MCF 10A (cell line): ENCODE measurements at regions not wholly inside any gene's neighbourhood (a gene's known extent, or its start where the extent isn't known, plus 50 kb on each side); places are given as distances from the start of the nearest gene placed in this dataset.

Experiments used
- BruUV-seq: library from RNA; stranded (reverse); fragments of 400-500 nt; replicated peaks from 2 replicates; lab custom pipeline; 2021; lab: Mats Ljungman, UMichigan
- CTCF ChIA-PET: fragments of 300-600 bp; sonication (Branson Sonifier 250); formaldehyde crosslinking; extraction: SDS; loops from one replicate; lab custom pipeline; 2021; ENCODE audit warnings: antibody characterized with exemption, inconsistent platforms; lab: Yijun Ruan, JAX
- POLR2A ChIA-PET: fragments of 300-600, 350-650 bp; sonication (Branson Sonifier 250); formaldehyde crosslinking; extraction: SDS; loops from one replicate; lab custom pipeline; 2020; ENCODE audit warnings: antibody characterized with exemption, inconsistent platforms; lab: Yijun Ruan, JAX
- DNase-seq: peaks from one replicate; pipeline ENCODE4 v3.0.0-alpha.2; 2018; ENCODE audit not compliant: unreplicated experiment
- H3K27ac Mint-ChIP-seq: one replicate; pipeline ENCODE4 v1.8.0; 2022; ENCODE audit warnings: mild to moderate bottlenecking, low read depth, mixed read lengths; ENCODE audit not compliant: unreplicated experiment
- H3K27me3 Mint-ChIP-seq: one replicate; pipeline ENCODE4 v1.8.0; 2022; ENCODE audit warnings: mixed read lengths; ENCODE audit not compliant: insufficient read depth, unreplicated experiment
- H3K36me3 Mint-ChIP-seq: one replicate; pipeline ENCODE4 v1.8.0; 2022; ENCODE audit warnings: mild to moderate bottlenecking, moderate library complexity, mixed read lengths; ENCODE audit not compliant: insufficient read depth, unreplicated experiment
- H3K4me1 Mint-ChIP-seq: one replicate; pipeline ENCODE4 v1.8.0; 2022; ENCODE audit warnings: mixed read lengths; ENCODE audit not compliant: insufficient read depth, unreplicated experiment
- H3K4me3 Mint-ChIP-seq: one replicate; pipeline ENCODE4 v1.8.0; 2022; ENCODE audit warnings: mild to moderate bottlenecking, moderate library complexity, mixed read lengths; ENCODE audit not compliant: unreplicated experiment
- H3K9me3 Mint-ChIP-seq: one replicate; pipeline ENCODE4 v1.8.0; 2022; ENCODE audit warnings: mixed read lengths; ENCODE audit not compliant: unreplicated experiment
- CTCF ChIP-seq: fragments of 200-600 bp; IDR thresholded peaks from one replicate; pipeline ENCODE4 v1.8.0; 2022; ENCODE audit warnings: antibody characterized with exemption, mild to moderate bottlenecking; ENCODE audit not compliant: unreplicated experiment
- intact Hi-C: fragments of 100-400 bp; cut with micrococcal nuclease; formaldehyde crosslinking; loops from 2 replicates; pipeline ENCODE4 v1.14.1; 2022

GRCh38 chr11:100612766-100613165 lies 74.3 kb upstream of the ARHGAP42 start:
- DNase-seq = no peak
- no TSS peak for BruUV-seq
- POLR2A ChIA-PET = interaction anchor here (0.6 kb wide), 1 partner anchor 9 kb away, joined by 3 read pairs; no protein-coding TSS in a partner anchor
- TF ChIP-seq CTCF = no peak
- Mint-ChIP-seq H3K9me3 (no peaks in the 10 kb centered on the region), H3K4me1 (no peaks in the 10 kb centered on the region), H3K4me3 (no peak overlapping the region), H3K27ac (no peak overlapping the region), H3K36me3 (no peaks in the 10 kb centered on the region), H3K27me3 (peaks cover 49% of the 10 kb centered on the region)
- intact Hi-C loops = no loop called here
- CTCF ChIA-PET = no interaction called here

GRCh38 chr11:100618914-100619313 lies 68.2 kb upstream of the ARHGAP42 start:
- intact Hi-C loops = no loop called here
- no peak for DNase-seq
- ChIA-PET POLR2A (no interaction called here), CTCF (interaction anchor here (0.6 to 1.1 kb wide), 4 partner anchors 14 to 821 kb away, joined by 3 to 6 read pairs (median 4); no protein-coding TSS in a partner anchor)
- Mint-ChIP-seq H3K4me3 (no peak overlapping the region), H3K36me3 (no peaks in the 10 kb centered on the region), H3K4me1 (no peaks in the 10 kb centered on the region), H3K27me3 (peaks cover 1% of the 10 kb centered on the region), H3K27ac (no peak overlapping the region), H3K9me3 (peaks cover 12% of the 10 kb centered on the region)
- no peak for TF ChIP-seq CTCF
- BruUV-seq = no TSS peak

- Mint-ChIP-seq H3K36me3 (no peaks in the 10 kb centered on the region), H3K27ac (no peak overlapping the region), H3K4me3 (no peak overlapping the region), H3K9me3 (peaks cover 12% of the 10 kb centered on the region), H3K4me1 (no peaks in the 10 kb centered on the region), H3K27me3 (no peaks in the 10 kb centered on the region)
- CTCF ChIA-PET = interaction anchor here (0.6 to 1.1 kb wide), 3 partner anchors 13 to 64 kb away, joined by 3 to 4 read pairs (median 3); no protein-coding TSS in a partner anchor
- TF ChIP-seq CTCF = no peak
- POLR2A ChIA-PET = no interaction called here
- no TSS peak for BruUV-seq
- intact Hi-C loops = no loop called here
- DNase-seq = no peak
Measured at GRCh38 chr11:100619484-100619883, 67.6 kb upstream of the ARHGAP42 start.

GRCh38 chr11:100622404-100622803 lies 64.7 kb upstream of the ARHGAP42 start:
- Mint-ChIP-seq H3K4me1 (no peaks in the 10 kb centered on the region), H3K27ac (no peak overlapping the region)

More at GRCh38 chr11:100622404-100622803, 64.7 kb upstream of the ARHGAP42 start:
- no peak overlapping the region for H3K4me3 Mint-ChIP-seq
- DNase-seq = no peak
- no peak for TF ChIP-seq CTCF
- intact Hi-C loops = no loop called here
- CTCF ChIA-PET = interaction anchor here (0.6 kb wide), 1 partner anchor 82 kb away, joined by 3 read pairs; no protein-coding TSS in a partner anchor
- BruUV-seq = no TSS peak
- H3K27me3 Mint-ChIP-seq = no peaks in the 10 kb centered on the region
- H3K9me3 Mint-ChIP-seq = peaks cover 12% of the 10 kb centered on the region
- no peaks in the 10 kb centered on the region for H3K36me3 Mint-ChIP-seq
- POLR2A ChIA-PET = interaction anchor here (0.6 kb wide), 1 partner anchor 10 kb away, joined by 3 read pairs; no protein-coding TSS in a partner anchor
